Liver (tissue), 8 donors: ENCODE measurements at regions not wholly inside any gene's neighbourhood (a gene's known extent, or its start where the extent isn't known, plus 50 kb on each side); places are given as distances from the start of the nearest gene placed in this dataset.

ENCODE experiments used
- DNase-seq: peaks from one replicate; pipeline ENCODE4 v3.0.0-alpha.2; 2017; ENCODE audit warnings: low spot score
- H3K27ac ChIP-seq, 2 donors: one replicate each; pipeline ENCODE4 v1.7.0; 2013; ENCODE audit warnings: inconsistent platforms in 2 of 2, low read length in 2 of 2, control low read depth in 1 of 2, low read depth in 1 of 2, mild to moderate bottlenecking in 1 of 2
- H3K27me3 ChIP-seq, 4 donors: one replicate each; pipeline versions ENCODE4 v1.6.1 to v1.7.0; 2013; ENCODE audit warnings: low read length in 3 of 4, inconsistent platforms in 1 of 4, mild to moderate bottlenecking in 1 of 4, moderate library complexity in 1 of 4; ENCODE audit not compliant: control insufficient read depth in 4 of 4, insufficient read depth in 4 of 4
- H3K36me3 ChIP-seq, 4 donors: one replicate each; pipeline versions ENCODE4 v1.6.1 to v1.7.0; 2013; ENCODE audit warnings: low read length in 3 of 4, mild to moderate bottlenecking in 3 of 4, low read depth in 1 of 4, moderate library complexity in 1 of 4; ENCODE audit not compliant: control insufficient read depth in 4 of 4, insufficient read depth in 3 of 4
- H3K4me1 ChIP-seq, 4 donors: one replicate each; pipeline versions ENCODE4 v1.6.1 to v1.7.0; 2013; ENCODE audit warnings: low read length in 3 of 4, mild to moderate bottlenecking in 3 of 4, moderate library complexity in 1 of 4; ENCODE audit not compliant: control insufficient read depth in 4 of 4, insufficient read depth in 4 of 4
- H3K4me3 ChIP-seq, 3 donors: one replicate each; pipeline versions ENCODE4 v1.6.1 to v1.7.0; 2013; ENCODE audit warnings: low read length in 3 of 3, control low read depth in 1 of 3, low read depth in 1 of 3, mild to moderate bottlenecking in 1 of 3
- H3K9ac ChIP-seq, 2 donors: one replicate each; pipeline ENCODE4 v1.7.0; 2013; ENCODE audit warnings: low read length in 2 of 2, mild to moderate bottlenecking in 2 of 2, moderate library complexity in 2 of 2, control low read depth in 1 of 2, low read depth in 1 of 2
- H3K9me3 ChIP-seq, 4 donors: one replicate each; pipeline versions ENCODE4 v1.6.1 to v1.7.0; 2013; ENCODE audit warnings: low read length in 3 of 4; ENCODE audit not compliant: control insufficient read depth in 4 of 4
- CTCF ChIP-seq: fragments of 150-350 bp; IDR thresholded peaks from 2 replicates; pipeline ENCODE4 v1.5.1; 2017; ENCODE audit warnings: improper control_type of control experiment, low read depth, low read length; ENCODE audit not compliant: missing input control
- GABPA ChIP-seq, 2 donors: IDR thresholded peaks in 1 of 2; conservative IDR thresholded peaks in 1 of 2; 2 replicates each; pipeline ENCODE4 v1.6.1; 2016; ENCODE audit warnings: antibody characterized with exemption in 2 of 2, mild to moderate bottlenecking in 1 of 2, moderate library complexity in 1 of 2
- HNF4A ChIP-seq, 2 donors: conservative IDR thresholded peaks; 2 replicates each; pipeline ENCODE4 v1.6.1; 2016; ENCODE audit warnings: antibody characterized with exemption in 2 of 2, mild to moderate bottlenecking in 2 of 2
- HNF4G ChIP-seq: IDR thresholded peaks from 2 replicates; pipeline ENCODE4 v1.6.1; 2016; ENCODE audit warnings: antibody characterized with exemption
- REST ChIP-seq: IDR thresholded peaks from 2 replicates; pipeline ENCODE4 v1.6.1; 2016; ENCODE audit warnings: antibody characterized with exemption, mild to moderate bottlenecking
- SP1 ChIP-seq: IDR thresholded peaks from 2 replicates; pipeline ENCODE4 v1.6.1; 2018; ENCODE audit warnings: antibody characterized with exemption, mild to moderate bottlenecking
- TAF1 ChIP-seq: conservative IDR thresholded peaks from 2 replicates; pipeline ENCODE4 v1.6.1; 2016; ENCODE audit warnings: antibody characterized with exemption, mild to moderate bottlenecking
- YY1 ChIP-seq: IDR thresholded peaks from 2 replicates; pipeline ENCODE4 v1.6.1; 2016; ENCODE audit warnings: antibody characterized with exemption, mild to moderate bottlenecking
- WGBS: extraction: QIAGEN DNeasy Blood & Tissue Kit; methylation state at CpG from one replicate; pipeline ENCODE4 v1.1.7; 2013; 5-methylcytosine and 5-hydroxymethylcytosine counted together
- TF ChIP-seq, protein P1 (sequence below): IDR thresholded peaks from 2 replicates; pipeline ENCODE4 v1.6.1; 2016; ENCODE audit warnings: antibody characterized with exemption
- TF ChIP-seq, protein P2 (sequence below): IDR thresholded peaks from 2 replicates; pipeline ENCODE4 v1.6.1; 2016; ENCODE audit warnings: antibody characterized with exemption
- TF ChIP-seq, protein P3 (sequence below): IDR thresholded peaks from 2 replicates; pipeline ENCODE4 v1.6.1; 2016; ENCODE audit warnings: antibody characterized with exemption
- donor health status: healthy.
- donor health status: healthy.
- donor health status: healthy.
- donor health status: healthy.
- donor health status: healthy.

- H3K9ac ChIP-seq, result no peak overlapping the region
- 46% methylated on average over 1 of the region's 1 CpG for WGBS
- TF ChIP-seq CTCF (no peak), TAF1 (no peak), HNF4G (no peak), HNF4A (conservative IDR thresholded peaks at IDR 0.05) (no peak), SP1 (no peak), REST (no peak), YY1 (no peak)
- TF ChIP-seq, protein P1, sequence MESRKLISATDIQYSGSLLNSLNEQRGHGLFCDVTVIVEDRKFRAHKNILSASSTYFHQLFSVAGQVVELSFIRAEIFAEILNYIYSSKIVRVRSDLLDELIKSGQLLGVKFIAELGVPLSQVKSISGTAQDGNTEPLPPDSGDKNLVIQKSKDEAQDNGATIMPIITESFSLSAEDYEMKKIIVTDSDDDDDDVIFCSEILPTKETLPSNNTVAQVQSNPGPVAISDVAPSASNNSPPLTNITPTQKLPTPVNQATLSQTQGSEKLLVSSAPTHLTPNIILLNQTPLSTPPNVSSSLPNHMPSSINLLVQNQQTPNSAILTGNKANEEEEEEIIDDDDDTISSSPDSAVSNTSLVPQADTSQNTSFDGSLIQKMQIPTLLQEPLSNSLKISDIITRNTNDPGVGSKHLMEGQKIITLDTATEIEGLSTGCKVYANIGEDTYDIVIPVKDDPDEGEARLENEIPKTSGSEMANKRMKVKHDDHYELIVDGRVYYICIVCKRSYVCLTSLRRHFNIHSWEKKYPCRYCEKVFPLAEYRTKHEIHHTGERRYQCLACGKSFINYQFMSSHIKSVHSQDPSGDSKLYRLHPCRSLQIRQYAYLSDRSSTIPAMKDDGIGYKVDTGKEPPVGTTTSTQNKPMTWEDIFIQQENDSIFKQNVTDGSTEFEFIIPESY, result no peak
- TF ChIP-seq, protein P2, sequence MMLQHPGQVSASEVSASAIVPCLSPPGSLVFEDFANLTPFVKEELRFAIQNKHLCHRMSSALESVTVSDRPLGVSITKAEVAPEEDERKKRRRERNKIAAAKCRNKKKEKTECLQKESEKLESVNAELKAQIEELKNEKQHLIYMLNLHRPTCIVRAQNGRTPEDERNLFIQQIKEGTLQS, result no peak
- TF ChIP-seq, protein P3, sequence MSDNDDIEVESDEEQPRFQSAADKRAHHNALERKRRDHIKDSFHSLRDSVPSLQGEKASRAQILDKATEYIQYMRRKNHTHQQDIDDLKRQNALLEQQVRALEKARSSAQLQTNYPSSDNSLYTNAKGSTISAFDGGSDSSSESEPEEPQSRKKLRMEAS, result no peak
Observed at GRCh38 chr1:194825382-194825781, 1639.0 kb upstream of the B3GALT2 start.

DNA sequence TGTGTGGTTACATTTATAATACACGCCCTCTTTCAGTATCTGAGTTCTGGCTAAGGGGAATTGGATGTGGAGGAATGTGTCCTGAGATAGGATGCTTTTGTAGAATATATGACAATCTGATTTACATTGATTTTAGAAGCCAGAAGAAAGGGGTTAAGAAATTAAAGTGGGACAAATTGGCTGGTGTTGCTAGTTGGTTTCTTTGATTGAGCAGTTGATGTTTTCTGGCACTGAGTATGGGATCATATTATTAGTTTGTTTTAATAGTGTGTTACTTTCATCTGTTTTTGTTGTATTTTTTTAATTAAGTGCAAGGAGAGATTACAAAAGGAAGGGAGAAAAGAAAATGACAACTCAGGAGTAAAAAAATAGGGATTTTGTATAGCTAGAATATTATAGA is 1634.7 kb upstream of the B3GALT2 start:
- no peaks in the 10 kb centered on the region for H3K4me1 ChIP-seq
- no peaks in the 10 kb centered on the region for H3K9me3 ChIP-seq
- WGBS, result 91% methylated on average over 1 of the region's 1 CpG
- no peaks in the 10 kb centered on the region for H3K27me3 ChIP-seq
- no peak overlapping the region for H3K9ac ChIP-seq
- DNase-seq, result no peak
- H3K36me3 ChIP-seq, result no peaks in the 10 kb centered on the region
- TF ChIP-seq, protein P3, result no peak
- TF ChIP-seq, protein P1, result no peak
- TF ChIP-seq GABPA (IDR thresholded peaks at IDR 0.05 in 1 of 2, conservative IDR thresholded peaks at IDR 0.05 in 1 of 2) (no peak), REST (no peak)
- H3K4me3 ChIP-seq, result no peak overlapping the region
- H3K27ac ChIP-seq, result no peak overlapping the region

More at GRCh38 chr1:194825382-194825781, 1639.0 kb upstream of the B3GALT2 start:
- no peaks in the 10 kb centered on the region for H3K4me1 ChIP-seq
- H3K4me3 ChIP-seq, result no peak overlapping the region
- H3K9me3 ChIP-seq, result no peaks in the 10 kb centered on the region
- H3K27me3 ChIP-seq, result no peaks in the 10 kb centered on the region
- no peaks in the 10 kb centered on the region for H3K36me3 ChIP-seq
- H3K27ac ChIP-seq, result no peak overlapping the region
- DNase-seq, result no peak
